Loucy (cell line): ENCODE measurements at regions not wholly inside any gene's neighbourhood (a gene's known extent, or its start where the extent isn't known, plus 50 kb on each side); places are given as distances from the start of the nearest gene placed in this dataset.

Source experiments
- H2AFZ ChIP-seq: fragments of 200-600 bp; sonication (generic); 2 replicates; pipeline ENCODE4 v1.6.0; 2016; ENCODE audit warnings: antibody characterized with exemption, mild to moderate bottlenecking, low read length, moderate library complexity
- H3F3A ChIP-seq: fragments of 200-600 bp; 2 replicates; pipeline ENCODE4 v1.6.0; 2016; ENCODE audit warnings: antibody characterized with exemption, low read depth, mild to moderate bottlenecking
- H3K27me3 ChIP-seq: fragments of 200-600 bp; sonication (generic); 2 replicates; pipeline ENCODE4 v1.6.1; 2014; ENCODE audit warnings: low read length, mild to moderate bottlenecking; ENCODE audit not compliant: insufficient read depth, poor library complexity, severe bottlenecking
- H3K36me3 ChIP-seq: fragments of 200-600 bp; sonication (generic); 2 replicates; pipeline ENCODE4 v1.6.1; 2016; ENCODE audit warnings: low read length; ENCODE audit not compliant: insufficient read depth
- H3K4me1 ChIP-seq: fragments of 200-600 bp; sonication (generic); 2 replicates; pipeline ENCODE4 v1.5.1; 2014; ENCODE audit warnings: low read length, mild to moderate bottlenecking; ENCODE audit not compliant: insufficient read depth, poor library complexity, severe bottlenecking
- H3K4me2 ChIP-seq: fragments of 200-600 bp; sonication (generic); 2 replicates; pipeline ENCODE4 v1.6.0; 2014; ENCODE audit warnings: antibody characterized with exemption, low read length, low read depth, mild to moderate bottlenecking; ENCODE audit not compliant: poor library complexity, severe bottlenecking
- H3K4me3 ChIP-seq: fragments of 200-600 bp; sonication (generic); 2 replicates; pipeline ENCODE4 v1.5.1; 2014; ENCODE audit warnings: low read length, mild to moderate bottlenecking, mixed read lengths; ENCODE audit not compliant: poor library complexity, severe bottlenecking
- H3K79me2 ChIP-seq: fragments of 200-600 bp; sonication (generic); 2 replicates; pipeline ENCODE4 v1.6.1; 2014; ENCODE audit warnings: low read length; ENCODE audit not compliant: insufficient read depth
- H3K9ac ChIP-seq: fragments of 200-600 bp; sonication (generic); 2 replicates; pipeline ENCODE4 v1.6.0; 2014; ENCODE audit warnings: mild to moderate bottlenecking, low read depth, low read length, moderate library complexity; ENCODE audit not compliant: poor library complexity, severe bottlenecking
- H3K9me2 ChIP-seq: fragments of 200-600 bp; sonication (generic); replicated peaks from 2 replicates; pipeline ENCODE4 v1.6.1; 2016; ENCODE audit warnings: low read depth, low read length, mixed read lengths
- H3K9me3 ChIP-seq: fragments of 200-600 bp; sonication (generic); 2 replicates; pipeline ENCODE4 v1.6.1; 2014; ENCODE audit warnings: mild to moderate bottlenecking, antibody characterized with exemption, low read length, low read depth; ENCODE audit not compliant: insufficient read depth
- H4K20me1 ChIP-seq: fragments of 200-600 bp; sonication (generic); 2 replicates; pipeline ENCODE4 v1.6.0; 2014; ENCODE audit warnings: antibody characterized with exemption, low read length, mild to moderate bottlenecking; ENCODE audit not compliant: insufficient read depth, poor library complexity, severe bottlenecking
- CTCF ChIP-seq: fragments of 200-600 bp; sonication (generic); conservative IDR thresholded peaks from 2 replicates; pipeline ENCODE4 v1.5.1; 2014; ENCODE audit warnings: mild to moderate bottlenecking, antibody characterized with exemption, low read length
- EZH2phosphoT487 ChIP-seq: fragments of 200-600 bp; IDR thresholded peaks from 2 replicates; pipeline ENCODE4 v1.6.1; 2018; ENCODE audit warnings: antibody characterized with exemption, mild to moderate bottlenecking, moderate library complexity, borderline replicate concordance

GRCh38 chr12:127038152-127038551 lies 1228.8 kb upstream of the TMEM132C start:
- Histone ChIP-seq H3K9me3 (no peaks in the 10 kb centered on the region), H3K4me1 (no peaks in the 10 kb centered on the region), H3K9me2 (no peaks in the 10 kb centered on the region), H3K9ac (no peak overlapping the region), H3K27me3 (no peaks in the 10 kb centered on the region), H3K36me3 (no peaks in the 10 kb centered on the region), H2AFZ (no peak overlapping the region), H3K4me3 (no peak overlapping the region), H3F3A (no peaks in the 10 kb centered on the region), H3K4me2 (no peak overlapping the region), H4K20me1 (no peaks in the 10 kb centered on the region), H3K79me2 (no peaks in the 10 kb centered on the region)
- TF ChIP-seq CTCF (no peak), EZH2phosphoT487 (no peak)

- Histone ChIP-seq H3K9me2 (no peaks in the 10 kb centered on the region), H3K4me1 (no peaks in the 10 kb centered on the region), H3K9me3 (no peaks in the 10 kb centered on the region), H3F3A (no peaks in the 10 kb centered on the region), H4K20me1 (no peaks in the 10 kb centered on the region), H3K4me2 (no peak overlapping the region), H3K27me3 (no peaks in the 10 kb centered on the region), H3K36me3 (no peaks in the 10 kb centered on the region), H3K79me2 (no peaks in the 10 kb centered on the region), H3K9ac (no peak overlapping the region), H2AFZ (no peak overlapping the region), H3K4me3 (no peak overlapping the region)
- TF ChIP-seq CTCF (no peak), EZH2phosphoT487 (no peak)
These were observed 1228.2 kb upstream of the TMEM132C start for GRCh38 chr12:127038761-127039160.

- Histone ChIP-seq H3K9ac (no peak overlapping the region), H3K4me1 (no peaks in the 10 kb centered on the region), H3K27me3 (no peaks in the 10 kb centered on the region), H4K20me1 (no peaks in the 10 kb centered on the region), H3K4me2 (no peak overlapping the region), H3K36me3 (no peaks in the 10 kb centered on the region), H3F3A (no peaks in the 10 kb centered on the region), H2AFZ (no peak overlapping the region), H3K9me2 (no peaks in the 10 kb centered on the region), H3K79me2 (no peaks in the 10 kb centered on the region), H3K9me3 (no peaks in the 10 kb centered on the region), H3K4me3 (no peak overlapping the region)
- TF ChIP-seq EZH2phosphoT487 (no peak), CTCF (no peak)
These were observed 1224.9 kb upstream of the TMEM132C start for GRCh38 chr12:127041985-127042625.
